Right atrium auricular region (tissue), 2 donors: ENCODE measurements at regions not wholly inside any gene's neighbourhood (a gene's known extent, or its start where the extent isn't known, plus 50 kb on each side); places are given as distances from the start of the nearest gene placed in this dataset.

ENCODE experiments used
- DNase-seq: peaks from one replicate; pipeline ENCODE4 v3.0.0-alpha.2; 2019; ENCODE audit warnings: low spot score
- H3K27ac ChIP-seq, 2 donors: fragments of 200-600 bp; sonication (generic); 1 replicate in 1 of 2; 2 replicates in 1 of 2; pipeline ENCODE4 v1.5.1; 2016 to 2019
- H3K27me3 ChIP-seq, 2 donors: fragments of 200-600 bp; sonication (generic); one replicate each; pipeline versions ENCODE4 v1.5.1 to v1.6.0; 2017 to 2019
- H3K36me3 ChIP-seq: fragments of 200-600 bp; sonication (generic); one replicate; pipeline ENCODE4 v1.5.1; 2016
- H3K4me1 ChIP-seq, 2 donors: fragments of 200-600 bp; sonication (generic); one replicate each; pipeline versions ENCODE4 v1.5.1 to v1.6.0; 2017 to 2019
- H3K4me3 ChIP-seq, 2 donors: fragments of 200-600 bp; sonication (generic); 1 replicate in 1 of 2; 2 replicates in 1 of 2; pipeline ENCODE4 v1.5.1; 2017 to 2019; ENCODE audit warnings: mild to moderate bottlenecking in 1 of 2, moderate library complexity in 1 of 2
- H3K9me3 ChIP-seq, 2 donors: fragments of 200-600 bp; sonication (generic); one replicate each; pipeline ENCODE4 v1.5.1; 2019
- CTCF ChIP-seq, 2 donors: fragments of 200-600 bp; sonication (generic); IDR thresholded peaks; one replicate each; pipeline ENCODE4 v1.5.1; 2019; ENCODE audit warnings: antibody characterized with exemption in 2 of 2

GRCh38 chr11:116353589-116353988, 419.2 kb downstream of the BUD13 start:
- H3K9me3 ChIP-seq: no peaks in the 10 kb centered on the region
- no peak for TF ChIP-seq CTCF (IDR thresholded peaks at IDR 0.05)
- no peaks in the 10 kb centered on the region for H3K4me1 ChIP-seq
- no peak overlapping the region for H3K27ac ChIP-seq
- no peaks in the 10 kb centered on the region for H3K36me3 ChIP-seq
- no peak overlapping the region for H3K4me3 ChIP-seq
- H3K27me3 ChIP-seq: no peaks in the 10 kb centered on the region
- no peak for DNase-seq

GRCh38 chr11:116352881-116353280, 419.9 kb downstream of the BUD13 start:
- H3K27ac ChIP-seq: no peak overlapping the region
- no peaks in the 10 kb centered on the region for H3K9me3 ChIP-seq
- DNase-seq: no peak
- no peaks in the 10 kb centered on the region for H3K27me3 ChIP-seq
- H3K36me3 ChIP-seq: no peaks in the 10 kb centered on the region
- no peaks in the 10 kb centered on the region for H3K4me1 ChIP-seq
- TF ChIP-seq CTCF (IDR thresholded peaks at IDR 0.05): no peak
- no peak overlapping the region for H3K4me3 ChIP-seq

- no peaks in the 10 kb centered on the region for H3K27me3 ChIP-seq
- no peak for TF ChIP-seq CTCF (IDR thresholded peaks at IDR 0.05)
- no peak for DNase-seq
- H3K4me3 ChIP-seq: no peak overlapping the region
- no peaks in the 10 kb centered on the region for H3K9me3 ChIP-seq
- H3K4me1 ChIP-seq: no peaks in the 10 kb centered on the region
- H3K27ac ChIP-seq: no peak overlapping the region
- no peaks in the 10 kb centered on the region for H3K36me3 ChIP-seq
Measured at GRCh38 chr11:116348226-116348625, 424.6 kb downstream of the BUD13 start.

- no peak for TF ChIP-seq CTCF (IDR thresholded peaks at IDR 0.05)
- DNase-seq: no peak
- Histone ChIP-seq H3K4me3 (no peak overlapping the region), H3K27ac (no peak overlapping the region), H3K4me1 (no peaks in the 10 kb centered on the region), H3K36me3 (no peaks in the 10 kb centered on the region), H3K27me3 (no peaks in the 10 kb centered on the region), H3K9me3 (no peaks in the 10 kb centered on the region)
Measured at GRCh38 chr11:116345575-116345974, 427.2 kb downstream of the BUD13 start.

GRCh38 chr11:116344601-116345000, 428.2 kb downstream of the BUD13 start:
- no peak for TF ChIP-seq CTCF (IDR thresholded peaks at IDR 0.05)
- H3K36me3 ChIP-seq: no peaks in the 10 kb centered on the region
- DNase-seq: no peak
- H3K27ac ChIP-seq: no peak overlapping the region
- no peak overlapping the region for H3K4me3 ChIP-seq
- no peaks in the 10 kb centered on the region for H3K9me3 ChIP-seq
- no peaks in the 10 kb centered on the region for H3K27me3 ChIP-seq
- no peaks in the 10 kb centered on the region for H3K4me1 ChIP-seq

- no peaks in the 10 kb centered on the region for H3K9me3 ChIP-seq
- no peaks in the 10 kb centered on the region for H3K4me1 ChIP-seq
- DNase-seq: no peak
- no peaks in the 10 kb centered on the region for H3K27me3 ChIP-seq
- no peak overlapping the region for H3K4me3 ChIP-seq
- H3K36me3 ChIP-seq: no peaks in the 10 kb centered on the region
- no peak for TF ChIP-seq CTCF (IDR thresholded peaks at IDR 0.05)
- no peak overlapping the region for H3K27ac ChIP-seq
Measured at GRCh38 chr11:116343270-116343669, 429.5 kb downstream of the BUD13 start.
